NCI-H526 treated with DMSO at 0.1 percent for 48 hours (cell line): ENCODE measurements at regions not wholly inside any gene's neighbourhood (a gene's known extent, or its start where the extent isn't known, plus 50 kb on each side); places are given as distances from the start of the nearest gene placed in this dataset.
"Not testable (repeated sequence)": the region's sequence is repeated elsewhere in the genome, so short reads cannot be mapped to it uniquely, and the experiment has no call there.

Source experiments
- DNase-seq: peaks from one replicate; lab custom pipeline; 2025; lab: John Stamatoyannopoulos, UW

GRCh38 chr12:90611048-90611447, 343.9 kb downstream of the CCER1 start:
- DNase-seq = no peak

GRCh38 chr12:90593596-90594295, 361.2 kb downstream of the CCER1 start:
- no peak for DNase-seq

GRCh38 chr12:90589956-90590355, 365.0 kb downstream of the CCER1 start:
- DNase-seq = no peak

- no peak for DNase-seq
These were observed 369.2 kb downstream of the CCER1 start for GRCh38 chr12:90585640-90586304.

GRCh38 chr12:90576707-90577106, 378.3 kb downstream of the CCER1 start:
- no peak for DNase-seq

GRCh38 chr12:90575995-90576394, 379.0 kb downstream of the CCER1 start:
- DNase-seq = no peak

GRCh38 chr12:90574676-90575075, 380.3 kb downstream of the CCER1 start:
- no peak for DNase-seq

- DNase-seq = peak; percentile 10
These were observed 382.2 kb downstream of the CCER1 start for GRCh38 chr12:90572778-90573177.

GRCh38 chr12:90569685-90570084, 385.3 kb downstream of the CCER1 start:
- DNase-seq = no peak

GRCh38 chr12:90562671-90563070, 392.3 kb downstream of the CCER1 start:
- no peak for DNase-seq

GRCh38 chr12:90548595-90548994, 406.4 kb downstream of the CCER1 start:
- DNase-seq = no peak

GRCh38 chr12:90546511-90546910, 408.5 kb downstream of the CCER1 start:
- no peak for DNase-seq

GRCh38 chr12:90543841-90544240, 411.1 kb downstream of the CCER1 start:
- DNase-seq = no peak

GRCh38 chr12:90543374-90543773, 411.6 kb downstream of the CCER1 start:
- no peak for DNase-seq

GRCh38 chr12:90542852-90543251, 412.1 kb downstream of the CCER1 start:
- not testable (repeated sequence) for DNase-seq

- DNase-seq = not testable (repeated sequence)
These were observed 421.1 kb downstream of the CCER1 start for GRCh38 chr12:90533828-90534227.

GRCh38 chr12:90520002-90520734, 434.8 kb downstream of the CCER1 start:
- no peak for DNase-seq

GRCh38 chr12:90519285-90519684, 435.7 kb downstream of the CCER1 start:
- no peak for DNase-seq

GRCh38 chr12:90515199-90516175, 439.5 kb downstream of the CCER1 start:
- no peak for DNase-seq

GRCh38 chr12:90514325-90514724, 440.7 kb downstream of the CCER1 start:
- no peak for DNase-seq

GRCh38 chr12:90512518-90512917, 442.5 kb downstream of the CCER1 start:
- DNase-seq = no peak

GRCh38 chr12:90510948-90511347, 444.0 kb downstream of the CCER1 start:
- DNase-seq = no peak
